SK-N-SH (cell line): ENCODE measurements at regions not wholly inside any gene's neighbourhood (a gene's known extent, or its start where the extent isn't known, plus 50 kb on each side); places are given as distances from the start of the nearest gene placed in this dataset.

ENCODE experiments used
- JUND ChIP-seq: IDR thresholded peaks from 2 replicates; pipeline ENCODE4 v1.4.0; 2012
- POLR2AphosphoS5 ChIP-seq: IDR thresholded peaks from 2 replicates; pipeline ENCODE4 v1.6.1; 2012; ENCODE audit warnings: low read depth, low read length
- TF ChIP-seq, protein P1 (sequence below): fragments of 200-600 bp; sonication (generic); IDR thresholded peaks from 2 replicates; pipeline ENCODE4 v1.6.1; 2017; ENCODE audit warnings: antibody characterized with exemption, mild to moderate bottlenecking, moderate library complexity
- TF ChIP-seq, protein P2 (sequence below): IDR thresholded peaks from 2 replicates; pipeline ENCODE4 v1.4.0; 2012; ENCODE audit warnings: low read depth, borderline replicate concordance

DNA sequence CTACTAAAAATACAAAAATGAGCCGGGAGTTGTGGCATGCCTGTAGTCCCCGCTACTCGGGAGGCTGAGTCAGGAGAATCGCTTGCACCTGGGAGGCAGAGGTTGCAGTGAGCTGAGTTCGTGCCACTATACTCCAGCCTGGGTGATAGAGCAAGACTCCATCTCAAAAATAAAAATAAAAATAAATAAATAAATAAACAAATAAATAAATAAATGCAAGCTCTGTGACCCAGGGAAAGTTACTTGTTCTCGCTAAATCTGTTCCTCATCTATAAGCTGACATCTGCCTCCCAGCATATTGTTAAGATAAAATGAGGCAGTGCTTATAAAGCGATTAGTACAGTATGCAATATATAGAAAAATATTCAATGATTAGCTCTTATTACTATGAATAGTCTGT, 56.4 kb upstream of the STK38L start:
- TF ChIP-seq, protein P1, sequence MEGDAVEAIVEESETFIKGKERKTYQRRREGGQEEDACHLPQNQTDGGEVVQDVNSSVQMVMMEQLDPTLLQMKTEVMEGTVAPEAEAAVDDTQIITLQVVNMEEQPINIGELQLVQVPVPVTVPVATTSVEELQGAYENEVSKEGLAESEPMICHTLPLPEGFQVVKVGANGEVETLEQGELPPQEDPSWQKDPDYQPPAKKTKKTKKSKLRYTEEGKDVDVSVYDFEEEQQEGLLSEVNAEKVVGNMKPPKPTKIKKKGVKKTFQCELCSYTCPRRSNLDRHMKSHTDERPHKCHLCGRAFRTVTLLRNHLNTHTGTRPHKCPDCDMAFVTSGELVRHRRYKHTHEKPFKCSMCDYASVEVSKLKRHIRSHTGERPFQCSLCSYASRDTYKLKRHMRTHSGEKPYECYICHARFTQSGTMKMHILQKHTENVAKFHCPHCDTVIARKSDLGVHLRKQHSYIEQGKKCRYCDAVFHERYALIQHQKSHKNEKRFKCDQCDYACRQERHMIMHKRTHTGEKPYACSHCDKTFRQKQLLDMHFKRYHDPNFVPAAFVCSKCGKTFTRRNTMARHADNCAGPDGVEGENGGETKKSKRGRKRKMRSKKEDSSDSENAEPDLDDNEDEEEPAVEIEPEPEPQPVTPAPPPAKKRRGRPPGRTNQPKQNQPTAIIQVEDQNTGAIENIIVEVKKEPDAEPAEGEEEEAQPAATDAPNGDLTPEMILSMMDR: no peak
- TF ChIP-seq JUND (no peak), POLR2AphosphoS5 (no peak)
- TF ChIP-seq, protein P2, sequence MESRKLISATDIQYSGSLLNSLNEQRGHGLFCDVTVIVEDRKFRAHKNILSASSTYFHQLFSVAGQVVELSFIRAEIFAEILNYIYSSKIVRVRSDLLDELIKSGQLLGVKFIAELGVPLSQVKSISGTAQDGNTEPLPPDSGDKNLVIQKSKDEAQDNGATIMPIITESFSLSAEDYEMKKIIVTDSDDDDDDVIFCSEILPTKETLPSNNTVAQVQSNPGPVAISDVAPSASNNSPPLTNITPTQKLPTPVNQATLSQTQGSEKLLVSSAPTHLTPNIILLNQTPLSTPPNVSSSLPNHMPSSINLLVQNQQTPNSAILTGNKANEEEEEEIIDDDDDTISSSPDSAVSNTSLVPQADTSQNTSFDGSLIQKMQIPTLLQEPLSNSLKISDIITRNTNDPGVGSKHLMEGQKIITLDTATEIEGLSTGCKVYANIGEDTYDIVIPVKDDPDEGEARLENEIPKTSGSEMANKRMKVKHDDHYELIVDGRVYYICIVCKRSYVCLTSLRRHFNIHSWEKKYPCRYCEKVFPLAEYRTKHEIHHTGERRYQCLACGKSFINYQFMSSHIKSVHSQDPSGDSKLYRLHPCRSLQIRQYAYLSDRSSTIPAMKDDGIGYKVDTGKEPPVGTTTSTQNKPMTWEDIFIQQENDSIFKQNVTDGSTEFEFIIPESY: no peak
